Neural progenitor cell (in vitro differentiated cells): ENCODE measurements at regions not wholly inside any gene's neighbourhood (a gene's known extent, or its start where the extent isn't known, plus 50 kb on each side); places are given as distances from the start of the nearest gene placed in this dataset.
A peak's percentile ranks its signal among the peaks of the same experiment; 100 is the strongest.

Experiments used
- DNase-seq: peaks from one replicate; pipeline ENCODE4 v3.0.0-alpha.2; 2016; ENCODE audit warnings: low spot score
- H2AFZ ChIP-seq: fragments of 200-600 bp; sonication (generic); replicated peaks from 2 replicates; pipeline ENCODE4 v1.6.1; 2016; ENCODE audit warnings: antibody characterized with exemption
- H3F3A ChIP-seq: fragments of 200-600 bp; sonication (generic); 2 replicates; pipeline ENCODE4 v1.6.1; 2016; ENCODE audit warnings: antibody characterized with exemption, low read depth
- H3K27ac ChIP-seq: fragments of 200-600 bp; sonication (generic); 2 replicates; pipeline ENCODE4 v1.5.1; 2016; ENCODE audit warnings: mild to moderate bottlenecking
- H3K27me3 ChIP-seq: fragments of 200-600 bp; sonication (generic); 2 replicates; pipeline ENCODE4 v1.6.1; 2016; ENCODE audit warnings: mild to moderate bottlenecking, moderate library complexity
- H3K36me3 ChIP-seq: fragments of 200-600 bp; sonication (generic); 2 replicates; pipeline ENCODE4 v1.5.1; 2016
- H3K4me1 ChIP-seq: fragments of 200-600 bp; sonication (generic); 2 replicates; pipeline ENCODE4 v1.6.1; 2016; ENCODE audit warnings: mixed run types
- H3K4me2 ChIP-seq: fragments of 200-600 bp; sonication (generic); 2 replicates; pipeline ENCODE4 v1.6.1; 2016
- H3K4me3 ChIP-seq: fragments of 200-600 bp; sonication (generic); 2 replicates; pipeline ENCODE4 v1.5.1; 2016
- H3K79me2 ChIP-seq: fragments of 200-600 bp; sonication (generic); 2 replicates; pipeline ENCODE4 v1.6.1; 2016; ENCODE audit warnings: low read depth
- H3K9ac ChIP-seq: fragments of 200-600 bp; sonication (generic); 2 replicates; pipeline ENCODE4 v1.6.1; 2016
- H3K9me3 ChIP-seq: fragments of 200-600 bp; sonication (generic); 2 replicates; pipeline ENCODE4 v1.5.1; 2016; ENCODE audit warnings: low read depth
- H4K20me1 ChIP-seq: fragments of 200-600 bp; sonication (generic); 2 replicates; pipeline ENCODE4 v1.6.1; 2016; ENCODE audit warnings: low read depth
- H3K27ac Mint-ChIP-seq: 3 replicates; pipeline ENCODE4 v1.8.0; 2021; ENCODE audit warnings: mixed read lengths
- H3K27me3 Mint-ChIP-seq: 2 replicates; pipeline ENCODE4 v1.8.0; 2022; ENCODE audit warnings: low read depth, mild to moderate bottlenecking, inconsistent platforms, moderate library complexity, mixed read lengths; ENCODE audit not compliant: insufficient read depth
- H3K36me3 Mint-ChIP-seq: 3 replicates; pipeline ENCODE4 v1.8.0; 2021; ENCODE audit warnings: mixed read lengths
- H3K4me1 Mint-ChIP-seq: 3 replicates; pipeline ENCODE4 v1.8.0; 2021; ENCODE audit warnings: mixed read lengths
- H3K4me3 Mint-ChIP-seq: 3 replicates; pipeline ENCODE4 v1.8.0; 2021; ENCODE audit warnings: mild to moderate bottlenecking, moderate library complexity, mixed read lengths
- H3K9me3 Mint-ChIP-seq: 3 replicates; pipeline ENCODE4 v1.8.0; 2020; ENCODE audit warnings: mixed read lengths
- CTCF ChIP-seq: fragments of 200-600 bp; sonication (generic); IDR thresholded peaks from 2 replicates; pipeline ENCODE4 v1.5.1; 2017; ENCODE audit warnings: antibody characterized with exemption, mild to moderate bottlenecking
- EZH2 ChIP-seq: fragments of 200-600 bp; sonication (generic); IDR thresholded peaks from 2 replicates; pipeline ENCODE4 v1.6.1; 2017; ENCODE audit warnings: antibody characterized with exemption, mild to moderate bottlenecking, moderate library complexity
- EZH2phosphoT487 ChIP-seq: fragments of 200-600 bp; sonication (generic); IDR thresholded peaks from 2 replicates; pipeline ENCODE4 v1.6.1; 2017; ENCODE audit warnings: antibody characterized with exemption

GRCh38 chr4:189204616-189205015 lies 736.1 kb upstream of the FRG1 start:
- no peak overlapping the region for H3K4me2 ChIP-seq
- no peak overlapping the region for H2AFZ ChIP-seq
- Mint-ChIP-seq H3K4me3 (no peak overlapping the region), H3K4me1 (peaks cover 2% of the 10 kb centered on the region), H3K27ac (no peak overlapping the region), H3K36me3 (no peaks in the 10 kb centered on the region), H3K27me3 (peaks cover 3% of the 10 kb centered on the region), H3K9me3 (no peaks in the 10 kb centered on the region)
- no peaks in the 10 kb centered on the region for H3K4me1 ChIP-seq
- no peaks in the 10 kb centered on the region for H3F3A ChIP-seq
- no peak for DNase-seq
- no peak for TF ChIP-seq EZH2phosphoT487
- no peak for TF ChIP-seq EZH2
- no peak for TF ChIP-seq CTCF
- H3K36me3 ChIP-seq, result no peaks in the 10 kb centered on the region
- no peaks in the 10 kb centered on the region for H3K27me3 ChIP-seq
- no peaks in the 10 kb centered on the region for H3K79me2 ChIP-seq
- H3K9me3 ChIP-seq, result no peaks in the 10 kb centered on the region
- H3K4me3 ChIP-seq, result no peak overlapping the region
- H4K20me1 ChIP-seq, result no peaks in the 10 kb centered on the region
- no peak overlapping the region for H3K9ac ChIP-seq
- no peak overlapping the region for H3K27ac ChIP-seq

- Histone ChIP-seq H3K4me3 (no peak overlapping the region), H3K9ac (no peak overlapping the region), H3K27ac (no peak overlapping the region), H3K79me2 (no peaks in the 10 kb centered on the region), H3F3A (no peaks in the 10 kb centered on the region), H3K27me3 (no peaks in the 10 kb centered on the region), H3K4me1 (no peaks in the 10 kb centered on the region), H3K36me3 (no peaks in the 10 kb centered on the region), H3K4me2 (no peak overlapping the region), H2AFZ (no peak overlapping the region), H4K20me1 (no peaks in the 10 kb centered on the region), H3K9me3 (no peaks in the 10 kb centered on the region)
- Mint-ChIP-seq H3K4me1 (peaks cover 2% of the 10 kb centered on the region), H3K27ac (no peak overlapping the region), H3K27me3 (peaks cover 8% of the 10 kb centered on the region), H3K9me3 (no peaks in the 10 kb centered on the region), H3K36me3 (no peaks in the 10 kb centered on the region), H3K4me3 (no peak overlapping the region)
- no peak for TF ChIP-seq EZH2
- DNase-seq, result no peak
Observed at GRCh38 chr4:189206953-189207352, 733.7 kb upstream of the FRG1 start.

- DNase-seq, result peak; percentile 30
- Histone ChIP-seq H3F3A (no peaks in the 10 kb centered on the region), H3K36me3 (no peaks in the 10 kb centered on the region), H3K9me3 (no peaks in the 10 kb centered on the region), H3K79me2 (no peaks in the 10 kb centered on the region), H3K4me2 (no peak overlapping the region), H3K27me3 (no peaks in the 10 kb centered on the region), H3K27ac (no peak overlapping the region), H3K4me3 (no peak overlapping the region), H4K20me1 (no peaks in the 10 kb centered on the region), H2AFZ (no peak overlapping the region), H3K4me1 (no peaks in the 10 kb centered on the region), H3K9ac (no peak overlapping the region)
- TF ChIP-seq EZH2 (no peak), CTCF (no peak), EZH2phosphoT487 (no peak)
- Mint-ChIP-seq H3K9me3 (no peaks in the 10 kb centered on the region), H3K36me3 (no peaks in the 10 kb centered on the region), H3K4me1 (peaks cover 2% of the 10 kb centered on the region), H3K4me3 (no peak overlapping the region), H3K27me3 (peaks cover 10% of the 10 kb centered on the region), H3K27ac (no peak overlapping the region)
Observed at GRCh38 chr4:189207872-189208271, 732.8 kb upstream of the FRG1 start.

- Mint-ChIP-seq H3K9me3 (no peaks in the 10 kb centered on the region), H3K27me3 (peaks cover 7% of the 10 kb centered on the region), H3K4me3 (no peak overlapping the region), H3K36me3 (no peaks in the 10 kb centered on the region), H3K27ac (no peak overlapping the region), H3K4me1 (no peaks in the 10 kb centered on the region)
- TF ChIP-seq EZH2, result no peak
- no peak for TF ChIP-seq EZH2phosphoT487
- TF ChIP-seq CTCF, result no peak
- Histone ChIP-seq H3K4me1 (no peaks in the 10 kb centered on the region), H4K20me1 (no peaks in the 10 kb centered on the region), H3K79me2 (no peaks in the 10 kb centered on the region), H3F3A (no peaks in the 10 kb centered on the region), H3K27me3 (no peaks in the 10 kb centered on the region), H3K9me3 (no peaks in the 10 kb centered on the region), H3K36me3 (no peaks in the 10 kb centered on the region), H3K4me3 (no peak overlapping the region), H3K27ac (no peak overlapping the region), H3K4me2 (no peak overlapping the region), H3K9ac (no peak overlapping the region), H2AFZ (peak overlapping the region; percentile 69)
- no peak for DNase-seq
Observed at GRCh38 chr4:189215574-189215973, 725.1 kb upstream of the FRG1 start.
